ENCODE measurements at regions not wholly inside any gene's neighbourhood (a gene's known extent, or its start where the extent isn't known, plus 50 kb on each side); places are given as distances from the start of the nearest gene placed in this dataset.

DNA sequence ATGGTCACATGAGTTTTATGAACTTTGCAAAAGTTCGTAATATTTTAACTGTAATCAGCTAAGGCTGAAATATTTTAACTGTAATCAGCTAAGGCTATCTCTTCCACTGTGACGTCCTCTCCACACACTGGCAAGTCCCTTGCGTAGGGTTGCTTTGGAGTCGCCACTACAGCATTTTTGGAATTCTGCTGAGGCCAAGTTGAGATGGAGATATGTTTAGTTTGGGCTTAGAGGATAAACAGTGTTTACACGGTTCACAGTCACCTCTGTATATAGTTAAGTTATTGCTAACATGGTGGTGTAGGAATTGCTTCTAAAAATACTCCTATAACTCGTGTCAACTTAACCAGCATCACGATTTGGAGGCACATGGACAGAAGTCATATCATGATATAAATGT is 143.6 kb upstream of the SERP2 start:
- no peak for TF ChIP-seq L3MBTL2 (conservative IDR thresholded peaks at IDR 0.05)
- no peak for TF ChIP-seq ARNT (IDR thresholded peaks at IDR 0.05)
- TF ChIP-seq CTBP1 (IDR thresholded peaks at IDR 0.05; ENCODE audit: borderline replicate concordance), result no peak
- TF ChIP-seq TARDBP (IDR thresholded peaks at IDR 0.05), result no peak
- TF ChIP-seq BHLHE40 (IDR thresholded peaks at IDR 0.05; ENCODE audit: borderline replicate concordance), result no peak
- TF ChIP-seq ELF4 (IDR thresholded peaks at IDR 0.05), result no peak
- TF ChIP-seq FOXA1 (IDR thresholded peaks at IDR 0.05), result no peak
- TF ChIP-seq FOXM1 (IDR thresholded peaks at IDR 0.05; ENCODE audit: borderline replicate concordance), result no peak
- DNase-seq (ENCODE audit: extremely low spot score), result no peak
- POLR2A ChIA-PET, result no interaction called here
- CTCF ChIA-PET, result no interaction called here

DNA sequence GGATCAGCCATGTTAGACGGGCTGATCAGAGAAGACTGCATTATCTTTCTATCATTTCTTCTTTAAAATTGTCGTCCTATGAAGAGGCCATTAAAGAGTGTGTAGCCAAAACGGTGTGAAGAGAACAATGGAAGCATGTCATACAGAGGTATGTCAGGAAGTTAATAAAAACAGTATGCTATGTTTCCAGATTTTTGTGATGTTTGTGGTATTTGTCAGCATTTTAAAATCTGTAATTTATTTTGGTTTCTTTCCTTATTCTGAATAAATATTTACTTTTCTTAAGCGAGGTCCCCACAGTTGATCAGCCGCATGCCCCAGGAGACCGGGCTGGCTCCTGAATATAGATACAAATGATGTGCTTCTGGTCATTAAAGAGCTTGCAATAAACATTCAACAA is 142.9 kb upstream of the SERP2 start:
- TF ChIP-seq HDGF (IDR thresholded peaks at IDR 0.05; ENCODE audit: borderline replicate concordance), result no peak
- TF ChIP-seq LEF1 (IDR thresholded peaks at IDR 0.05; ENCODE audit: borderline replicate concordance), result no peak
- TF ChIP-seq NFRKB (IDR thresholded peaks at IDR 0.05), result no peak
- no peak for TF ChIP-seq ARNT (IDR thresholded peaks at IDR 0.05)
- TF ChIP-seq, protein P1, sequence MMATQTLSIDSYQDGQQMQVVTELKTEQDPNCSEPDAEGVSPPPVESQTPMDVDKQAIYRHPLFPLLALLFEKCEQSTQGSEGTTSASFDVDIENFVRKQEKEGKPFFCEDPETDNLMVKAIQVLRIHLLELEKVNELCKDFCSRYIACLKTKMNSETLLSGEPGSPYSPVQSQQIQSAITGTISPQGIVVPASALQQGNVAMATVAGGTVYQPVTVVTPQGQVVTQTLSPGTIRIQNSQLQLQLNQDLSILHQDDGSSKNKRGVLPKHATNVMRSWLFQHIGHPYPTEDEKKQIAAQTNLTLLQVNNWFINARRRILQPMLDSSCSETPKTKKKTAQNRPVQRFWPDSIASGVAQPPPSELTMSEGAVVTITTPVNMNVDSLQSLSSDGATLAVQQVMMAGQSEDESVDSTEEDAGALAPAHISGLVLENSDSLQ (IDR thresholded peaks at IDR 0.05), result no peak
- TF ChIP-seq FOXA1 (IDR thresholded peaks at IDR 0.05), result no peak
- no peak for TF ChIP-seq ZNF384 (IDR thresholded peaks at IDR 0.05)
- no peak for TF ChIP-seq SP1 (IDR thresholded peaks at IDR 0.05)
- no peak for TF ChIP-seq BHLHE40 (IDR thresholded peaks at IDR 0.05; ENCODE audit: borderline replicate concordance)
- TF ChIP-seq TARDBP (IDR thresholded peaks at IDR 0.05), result no peak
- no peak for TF ChIP-seq CTBP1 (IDR thresholded peaks at IDR 0.05; ENCODE audit: borderline replicate concordance)
- TF ChIP-seq FOXK2 (IDR thresholded peaks at IDR 0.05), result no peak
- TF ChIP-seq FOXM1 (IDR thresholded peaks at IDR 0.05; ENCODE audit: borderline replicate concordance), result no peak
- TF ChIP-seq ELF4 (IDR thresholded peaks at IDR 0.05), result no peak
- DNase-seq (ENCODE audit: extremely low spot score), result no peak
- ChIA-PET CTCF (no interaction called here), POLR2A (no interaction called here)

DNA sequence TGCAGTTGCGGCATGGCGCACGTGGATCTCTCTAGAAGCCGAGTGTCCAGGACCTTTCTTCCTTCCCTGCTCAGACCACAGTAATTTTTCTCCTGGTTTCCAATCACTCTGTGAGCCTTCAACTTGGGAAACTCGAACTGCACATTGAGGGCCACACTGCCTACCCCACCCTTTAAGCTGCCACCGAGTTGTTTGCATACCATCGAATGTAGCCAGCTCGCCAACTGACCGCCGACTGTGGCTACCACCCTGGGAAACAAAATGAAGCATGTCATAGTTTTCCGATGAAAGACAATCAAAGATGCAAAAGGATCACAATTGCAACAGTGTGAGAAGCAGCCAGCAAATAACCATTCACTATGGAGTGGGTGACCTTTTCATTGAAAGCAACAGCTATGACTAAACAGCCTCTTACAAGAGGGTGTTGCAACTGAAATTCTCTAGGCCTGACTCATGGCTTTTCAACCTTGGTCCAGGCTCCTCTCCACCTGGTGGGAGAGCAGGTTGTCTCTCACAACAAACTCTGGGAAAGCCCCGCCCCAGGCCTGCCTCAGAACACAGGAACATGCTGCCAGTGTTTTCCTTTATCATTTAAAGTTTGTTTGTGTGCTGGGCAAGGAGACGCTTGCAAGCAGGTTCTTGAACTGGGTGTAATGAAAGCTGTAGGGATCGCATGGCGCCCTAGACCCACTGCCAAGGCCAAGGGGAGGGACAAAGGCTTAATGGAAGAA is 141.7 kb upstream of the SERP2 start:
- CTCF ChIA-PET, result no interaction called here
- no peak for TF ChIP-seq HDGF (IDR thresholded peaks at IDR 0.05; ENCODE audit: borderline replicate concordance)
- no peak for TF ChIP-seq ZNF384 (IDR thresholded peaks at IDR 0.05)
- no peak for TF ChIP-seq FOXA1 (IDR thresholded peaks at IDR 0.05)
- no peak for TF ChIP-seq CTBP1 (IDR thresholded peaks at IDR 0.05; ENCODE audit: borderline replicate concordance)
- no peak for TF ChIP-seq L3MBTL2 (conservative IDR thresholded peaks at IDR 0.05)
- TF ChIP-seq SUZ12 (IDR thresholded peaks at IDR 0.05), result no peak
- POLR2A ChIA-PET, result interaction anchor here (1.4 kb wide), 1 partner anchor 205 kb away, joined by 5 read pairs; no protein-coding TSS in a partner anchor
- DNase-seq (ENCODE audit: extremely low spot score), result no peak

DNA sequence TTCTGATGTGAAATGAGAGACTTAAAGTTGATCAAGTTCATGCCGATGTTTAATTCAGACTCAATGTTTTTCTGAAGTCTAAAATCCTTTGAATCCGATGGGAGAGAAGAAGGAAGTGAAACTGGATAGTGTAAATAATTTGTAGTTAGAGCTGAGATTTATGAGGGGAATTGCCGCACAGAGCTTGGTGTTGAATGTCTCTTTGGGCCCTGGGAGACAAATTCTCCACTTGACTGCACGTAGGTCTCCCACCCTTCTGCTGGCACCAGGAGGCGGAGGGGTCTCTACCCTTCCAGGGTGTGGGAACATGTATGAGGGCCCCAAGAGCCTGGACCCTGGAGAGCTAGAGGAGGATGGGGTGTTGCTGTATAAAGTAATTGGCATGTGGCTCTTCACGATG is 140.8 kb upstream of the SERP2 start:
- DNase-seq (ENCODE audit: extremely low spot score), result no peak
- ChIA-PET CTCF (no interaction called here), POLR2A (no interaction called here)
- TF ChIP-seq NFRKB (IDR thresholded peaks at IDR 0.05), result no peak
- TF ChIP-seq BHLHE40 (IDR thresholded peaks at IDR 0.05; ENCODE audit: borderline replicate concordance), result no peak
- no peak for TF ChIP-seq FOXA1 (IDR thresholded peaks at IDR 0.05)
- no peak for TF ChIP-seq ELF4 (IDR thresholded peaks at IDR 0.05)
- TF ChIP-seq HDGF (IDR thresholded peaks at IDR 0.05; ENCODE audit: borderline replicate concordance), result no peak
- TF ChIP-seq, protein P1 (IDR thresholded peaks at IDR 0.05), result no peak
- no peak for TF ChIP-seq SUZ12 (IDR thresholded peaks at IDR 0.05)
- no peak for TF ChIP-seq ZNF384 (IDR thresholded peaks at IDR 0.05)
- no peak for TF ChIP-seq SP1 (IDR thresholded peaks at IDR 0.05)
- no peak for TF ChIP-seq CTBP1 (IDR thresholded peaks at IDR 0.05; ENCODE audit: borderline replicate concordance)
- no peak for TF ChIP-seq ARNT (IDR thresholded peaks at IDR 0.05)
- TF ChIP-seq LEF1 (IDR thresholded peaks at IDR 0.05; ENCODE audit: borderline replicate concordance), result no peak

DNA sequence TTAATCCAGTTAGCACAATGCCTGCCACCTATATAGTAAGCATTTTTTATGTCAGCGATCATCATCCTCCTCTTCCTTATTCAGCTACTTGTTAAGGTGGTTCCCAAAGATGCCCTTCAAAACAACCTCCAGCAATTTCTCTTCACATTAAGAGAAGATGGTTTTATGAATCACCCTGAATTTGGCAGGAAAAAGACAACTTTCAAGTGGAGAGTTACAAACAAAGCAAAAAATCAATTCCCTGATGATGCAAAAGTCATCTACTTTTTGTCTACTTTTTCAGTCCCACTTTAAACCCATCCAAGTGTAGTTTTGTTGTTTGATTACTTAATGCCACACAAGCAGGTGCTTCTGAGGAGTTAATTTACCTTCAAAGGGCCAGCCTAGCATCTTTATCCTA is 139.1 kb upstream of the SERP2 start:
- CTCF ChIA-PET, result no interaction called here
- TF ChIP-seq, protein P1 (IDR thresholded peaks at IDR 0.05), result no peak
- TF ChIP-seq CTBP1 (IDR thresholded peaks at IDR 0.05; ENCODE audit: borderline replicate concordance) (no peak), LEF1 (IDR thresholded peaks at IDR 0.05; ENCODE audit: borderline replicate concordance) (no peak), L3MBTL2 (conservative IDR thresholded peaks at IDR 0.05) (no peak), SP1 (IDR thresholded peaks at IDR 0.05) (no peak), NFRKB (IDR thresholded peaks at IDR 0.05) (no peak), ZNF384 (IDR thresholded peaks at IDR 0.05) (no peak), FOXK2 (IDR thresholded peaks at IDR 0.05) (no peak), SUZ12 (IDR thresholded peaks at IDR 0.05) (no peak)
- DNase-seq (ENCODE audit: extremely low spot score), result no peak
- POLR2A ChIA-PET, result no interaction called here

DNA sequence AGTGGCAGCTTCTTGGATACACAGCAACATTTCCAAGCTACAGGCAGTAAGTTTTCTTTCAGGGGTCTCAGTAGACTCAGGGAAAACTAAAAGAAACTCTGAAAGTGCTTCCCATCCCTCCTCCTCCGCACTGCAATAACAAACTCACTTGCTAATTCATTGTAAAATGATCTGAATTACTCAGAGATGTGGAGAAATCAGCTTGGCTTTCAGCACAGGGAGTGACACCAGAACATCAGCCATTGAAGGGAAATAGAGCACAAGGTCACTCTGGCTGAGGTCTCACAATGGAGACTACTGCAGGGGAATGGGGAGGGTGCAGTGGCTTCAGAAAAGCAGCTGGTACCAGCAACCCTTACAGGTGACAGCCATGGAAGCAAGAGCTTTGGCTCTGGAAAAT is 137.3 kb upstream of the SERP2 start:
- TF ChIP-seq ZNF384 (IDR thresholded peaks at IDR 0.05) (no peak), HDGF (IDR thresholded peaks at IDR 0.05; ENCODE audit: borderline replicate concordance) (no peak), FOXA1 (IDR thresholded peaks at IDR 0.05) (no peak), FOXK2 (IDR thresholded peaks at IDR 0.05) (no peak), CTBP1 (IDR thresholded peaks at IDR 0.05; ENCODE audit: borderline replicate concordance) (no peak), SUZ12 (IDR thresholded peaks at IDR 0.05) (no peak), L3MBTL2 (conservative IDR thresholded peaks at IDR 0.05) (no peak), TARDBP (IDR thresholded peaks at IDR 0.05) (no peak), BHLHE40 (IDR thresholded peaks at IDR 0.05; ENCODE audit: borderline replicate concordance) (no peak), ELF4 (IDR thresholded peaks at IDR 0.05) (no peak), SP1 (IDR thresholded peaks at IDR 0.05) (no peak), NFRKB (IDR thresholded peaks at IDR 0.05) (no peak), ARNT (IDR thresholded peaks at IDR 0.05) (no peak), LEF1 (IDR thresholded peaks at IDR 0.05; ENCODE audit: borderline replicate concordance) (no peak), FOXM1 (IDR thresholded peaks at IDR 0.05; ENCODE audit: borderline replicate concordance) (no peak)
- TF ChIP-seq, protein P1 (IDR thresholded peaks at IDR 0.05), result no peak
- ChIA-PET CTCF (no interaction called here), POLR2A (no interaction called here)
- no peak for DNase-seq (ENCODE audit: extremely low spot score)
